NT2/D1 (cell line): ENCODE measurements at regions not wholly inside any gene's neighbourhood (a gene's known extent, or its start where the extent isn't known, plus 50 kb on each side); places are given as distances from the start of the nearest gene placed in this dataset.

Experiments
- YY1 ChIP-seq: IDR thresholded peaks from 2 replicates; pipeline ENCODE4 v1.6.1; 2011; ENCODE audit not compliant: insufficient read length, insufficient read depth
- ZNF274 ChIP-seq: IDR thresholded peaks from 2 replicates; pipeline ENCODE4 v1.6.1; 2011; ENCODE audit warnings: mild to moderate bottlenecking, low read depth, low read length

DNA sequence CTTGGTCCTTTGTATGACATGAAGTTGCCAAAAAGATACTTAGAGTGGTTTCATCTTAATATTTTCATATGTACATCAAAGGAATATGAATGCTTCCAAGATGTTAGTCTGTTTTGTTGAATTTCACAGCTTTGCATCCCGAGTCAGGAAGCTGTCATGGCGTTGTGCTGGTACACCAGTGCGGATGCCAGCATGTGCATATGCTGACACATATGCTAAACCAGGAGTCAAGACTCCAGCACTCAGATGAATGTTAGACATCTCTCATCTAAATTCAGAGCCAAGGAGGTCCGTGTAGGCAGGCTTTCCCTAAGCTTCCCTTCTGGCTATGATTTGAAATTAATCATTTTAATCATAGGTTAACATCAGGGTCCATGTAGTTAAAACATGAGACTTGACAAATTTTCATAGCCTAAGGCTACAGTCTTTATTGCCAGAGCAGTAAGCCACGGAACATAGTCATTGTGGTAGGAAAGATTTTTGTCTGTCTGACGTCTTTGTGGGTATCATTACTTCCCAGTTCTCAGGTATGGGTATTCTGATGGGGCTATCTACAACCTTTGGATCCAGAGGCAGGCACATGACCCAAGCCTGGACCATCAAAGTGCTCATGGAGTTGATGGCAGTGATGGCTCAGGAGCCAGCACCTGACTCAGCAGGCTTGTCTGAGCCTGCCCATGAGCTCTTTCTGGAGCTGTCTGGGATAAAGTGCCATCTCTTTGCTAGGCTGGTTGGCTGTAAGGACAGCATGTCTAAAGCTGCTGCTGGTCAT lies 246.1 kb downstream of the KCNRG start:
- TF ChIP-seq ZNF274 = no peak
- no peak for TF ChIP-seq YY1
